ENCODE measurements at regions not wholly inside any gene's neighbourhood (a gene's known extent, or its start where the extent isn't known, plus 50 kb on each side); places are given as distances from the start of the nearest gene placed in this dataset.

GRCh38 chr2:187001248-187001647, 152.3 kb upstream of the ZSWIM2 start:
- no peak for TF ChIP-seq CTCF (conservative IDR thresholded peaks at IDR 0.05; ENCODE audit: low read depth in 2 of 2)
- no peak for TF ChIP-seq EZH2phosphoT487 (IDR thresholded peaks at IDR 0.05; ENCODE audit: unreplicated experiment)
- no peak for TF ChIP-seq POLR2AphosphoS5 (IDR thresholded peaks at IDR 0.05; ENCODE audit: low read depth)
- TF ChIP-seq CREB1 (CRISPR knock-in tag; IDR thresholded peaks at IDR 0.05; ENCODE audit: low read depth): no peak
- no peak for TF ChIP-seq EZH2 (IDR thresholded peaks at IDR 0.05; ENCODE audit: low read depth, unreplicated experiment)
- no peak for TF ChIP-seq ETS1 (IDR thresholded peaks at IDR 0.05)
- no peak for TF ChIP-seq STAT1 (IDR thresholded peaks at IDR 0.05; ENCODE audit: unreplicated experiment)
- TF ChIP-seq ZNF114 (CRISPR knock-in tag; IDR thresholded peaks at IDR 0.05): no peak

All from GM23338 (cell line).